ENCODE measurements at regions not wholly inside any gene's neighbourhood (a gene's known extent, or its start where the extent isn't known, plus 50 kb on each side); places are given as distances from the start of the nearest gene placed in this dataset.
"Not testable (repeated sequence)": the region's sequence is repeated elsewhere in the genome, so short reads cannot be mapped to it uniquely, and the experiment has no call there.

- Mint-ChIP-seq H3K27me3 (ENCODE audit: insufficient read depth) (no peaks in the 10 kb centered on the region; the same call in 1 of the 2 replicates), H3K4me1 (ENCODE audit: low read depth) (no peaks in the 10 kb centered on the region), H3K36me3 (ENCODE audit: low read depth) (no peaks in the 10 kb centered on the region), H3K4me3 (no peak overlapping the region), H3K9me3 (peaks cover 71% of the 10 kb centered on the region), H3K27ac (no peak overlapping the region)
- peak; percentile 66 for TF ChIP-seq CTCF (IDR thresholded peaks at IDR 0.05)
- no peak for DNase-seq
Observed at GRCh38 chr18:6521803-6522418, 107.2 kb upstream of the L3MBTL4 start.

- Mint-ChIP-seq H3K4me1 (ENCODE audit: low read depth) (no peaks in the 10 kb centered on the region), H3K27me3 (ENCODE audit: insufficient read depth) (no peaks in the 10 kb centered on the region), H3K27ac (no peak overlapping the region), H3K4me3 (no peak overlapping the region), H3K9me3 (peaks cover 76% of the 10 kb centered on the region), H3K36me3 (ENCODE audit: low read depth) (no peaks in the 10 kb centered on the region)
- TF ChIP-seq CTCF (IDR thresholded peaks at IDR 0.05) = no peak
- DNase-seq = no peak
Observed at GRCh38 chr18:6525604-6526003, 110.9 kb upstream of the L3MBTL4 start.

GRCh38 chr18:6537475-6537874, 122.8 kb upstream of the L3MBTL4 start:
- no peak overlapping the region for H3K4me3 Mint-ChIP-seq
- H3K27ac Mint-ChIP-seq = no peak overlapping the region
- TF ChIP-seq CTCF (IDR thresholded peaks at IDR 0.05) = no peak
- H3K4me1 Mint-ChIP-seq (ENCODE audit: low read depth) = no peaks in the 10 kb centered on the region
- peaks cover 9% of the 10 kb centered on the region; the same call in 1 of the 2 replicates for H3K36me3 Mint-ChIP-seq (ENCODE audit: low read depth)
- peaks cover 2% of the 10 kb centered on the region for H3K27me3 Mint-ChIP-seq (ENCODE audit: insufficient read depth)
- peaks cover 23% of the 10 kb centered on the region for H3K9me3 Mint-ChIP-seq
- no peak for DNase-seq

- not testable (repeated sequence) for H3K27ac Mint-ChIP-seq; H3K36me3 Mint-ChIP-seq (ENCODE audit: low read depth); H3K27me3 Mint-ChIP-seq (ENCODE audit: insufficient read depth); H3K4me1 Mint-ChIP-seq (ENCODE audit: low read depth); DNase-seq; H3K4me3 Mint-ChIP-seq
- peaks cover 11% of the 10 kb centered on the region for H3K9me3 Mint-ChIP-seq
- TF ChIP-seq CTCF (IDR thresholded peaks at IDR 0.05) = peak; percentile 20; the same call in 1 of the 2 replicates
Observed at GRCh38 chr18:6541131-6541679, 126.5 kb upstream of the L3MBTL4 start.

- H3K27ac Mint-ChIP-seq = no peak overlapping the region
- peaks cover 5% of the 10 kb centered on the region; the same call in 1 of the 2 replicates for H3K36me3 Mint-ChIP-seq (ENCODE audit: low read depth)
- DNase-seq = no peak
- H3K4me3 Mint-ChIP-seq = no peak overlapping the region
- H3K4me1 Mint-ChIP-seq (ENCODE audit: low read depth) = no peaks in the 10 kb centered on the region
- no peaks in the 10 kb centered on the region for H3K27me3 Mint-ChIP-seq (ENCODE audit: insufficient read depth)
- H3K9me3 Mint-ChIP-seq = peaks cover 11% of the 10 kb centered on the region
- no peak for TF ChIP-seq CTCF (IDR thresholded peaks at IDR 0.05)
Observed at GRCh38 chr18:6542296-6542695, 127.6 kb upstream of the L3MBTL4 start.
